GM18499 (cell line): ENCODE measurements at regions not wholly inside any gene's neighbourhood (a gene's known extent, or its start where the extent isn't known, plus 50 kb on each side); places are given as distances from the start of the nearest gene placed in this dataset.
"Not testable (repeated sequence)": the region's sequence is repeated elsewhere in the genome, so short reads cannot be mapped to it uniquely, and the experiment has no call there.

Experiments
- ATAC-seq: cut with Tn5 transposase; IDR thresholded peaks from one replicate; pipeline ENCODE4 v1.9.1; 2021; ENCODE audit warnings: moderate number of reproducible peaks; ENCODE audit not compliant: insufficient read depth, unreplicated experiment

- ATAC-seq = no peak
Observed at GRCh38 chr6:14216946-14217684, 99.5 kb downstream of the CD83 start.

- ATAC-seq = no peak
Observed at GRCh38 chr6:14217728-14218518, 100.4 kb downstream of the CD83 start.

- ATAC-seq = no peak
Observed at GRCh38 chr6:14218519-14218800, 100.9 kb downstream of the CD83 start.

GRCh38 chr6:14221564-14222279 is 104.2 kb downstream of the CD83 start:
- no peak for ATAC-seq

GRCh38 chr6:14222956-14223355 is 105.4 kb downstream of the CD83 start:
- no peak for ATAC-seq

GRCh38 chr6:14224359-14225103 is 107.0 kb downstream of the CD83 start:
- ATAC-seq = no peak

- ATAC-seq = no peak
Observed at GRCh38 chr6:14226051-14226660, 108.6 kb downstream of the CD83 start.

GRCh38 chr6:14228571-14228970 is 111.0 kb downstream of the CD83 start:
- no peak for ATAC-seq

GRCh38 chr6:14231071-14231483 is 113.5 kb downstream of the CD83 start:
- no peak for ATAC-seq

- ATAC-seq = no peak
Observed at GRCh38 chr6:14231501-14232280, 114.1 kb downstream of the CD83 start.

GRCh38 chr6:14232889-14233288 is 115.3 kb downstream of the CD83 start:
- no peak for ATAC-seq

GRCh38 chr6:14235653-14236356 is 118.2 kb downstream of the CD83 start:
- no peak for ATAC-seq

GRCh38 chr6:14239097-14239496 is 121.5 kb downstream of the CD83 start:
- no peak for ATAC-seq

- no peak for ATAC-seq
Observed at GRCh38 chr6:14240411-14241166, 123.0 kb downstream of the CD83 start.

GRCh38 chr6:14241255-14242070 is 123.9 kb downstream of the CD83 start:
- ATAC-seq = no peak

- ATAC-seq = not testable (repeated sequence)
Observed at GRCh38 chr6:14242912-14243311, 125.3 kb downstream of the CD83 start.

GRCh38 chr6:14243597-14243996 is 126.0 kb downstream of the CD83 start:
- no peak for ATAC-seq
